ENCODE measurements at regions not wholly inside any gene's neighbourhood (a gene's known extent, or its start where the extent isn't known, plus 50 kb on each side); places are given as distances from the start of the nearest gene placed in this dataset.

- Histone ChIP-seq H4K20me1 (ENCODE audit: insufficient read depth, low read length) (no peaks in the 10 kb centered on the region), H3K27me3 (ENCODE audit: control insufficient read depth in 1 of 2, insufficient read depth in 2 of 2, low read length in 2 of 2) (no peaks in the 10 kb centered on the region), H3K4me3 (replicated peaks in 1 of 3; ENCODE audit: insufficient read depth in 1 of 3, low read depth in 2 of 3, low read length in 3 of 3) (no peak overlapping the region), H3K79me2 (ENCODE audit: insufficient read depth, low read length) (no peaks in the 10 kb centered on the region), H3K27ac (ENCODE audit: extremely low read length, insufficient read depth, low read length) (no peak overlapping the region), H3K9me3 (ENCODE audit: low read length) (0 out of 2 replicates have a peak, but pooled peaks cover 15% of the 10 kb centered on the region), H3K4me2 (ENCODE audit: low read depth, low read length) (no peak overlapping the region), H3K9ac (ENCODE audit: insufficient read depth, low read depth, low read length) (no peak overlapping the region), H3K4me1 (ENCODE audit: insufficient read depth, low read length) (no peaks in the 10 kb centered on the region), H2AFZ (ENCODE audit: low read length) (no peak overlapping the region), H3K36me3 (replicated peaks in 1 of 2; ENCODE audit: control insufficient read depth in 1 of 2, insufficient read depth in 2 of 2, low read length in 2 of 2) (no peaks in the 10 kb centered on the region)
- no peak for FAIRE-seq
- no peak for ATAC-seq
- no TSS peak for BruUV-seq (replicated peaks)
- intact Hi-C loops (cut with micrococcal nuclease; ENCODE audit: unreplicated experiment): no loop called here
- TF ChIP-seq MXI1 (IDR thresholded peaks at IDR 0.05; ENCODE audit: borderline replicate concordance, low read depth, low read length): no peak
- TF ChIP-seq ZNF709 (CRISPR knock-in tag; IDR thresholded peaks at IDR 0.05): no peak
- TF ChIP-seq ZNF230 (CRISPR knock-in tag; IDR thresholded peaks at IDR 0.05): no peak
- TF ChIP-seq ARNT (IDR thresholded peaks at IDR 0.05): no peak
- TF ChIP-seq, protein P1, sequence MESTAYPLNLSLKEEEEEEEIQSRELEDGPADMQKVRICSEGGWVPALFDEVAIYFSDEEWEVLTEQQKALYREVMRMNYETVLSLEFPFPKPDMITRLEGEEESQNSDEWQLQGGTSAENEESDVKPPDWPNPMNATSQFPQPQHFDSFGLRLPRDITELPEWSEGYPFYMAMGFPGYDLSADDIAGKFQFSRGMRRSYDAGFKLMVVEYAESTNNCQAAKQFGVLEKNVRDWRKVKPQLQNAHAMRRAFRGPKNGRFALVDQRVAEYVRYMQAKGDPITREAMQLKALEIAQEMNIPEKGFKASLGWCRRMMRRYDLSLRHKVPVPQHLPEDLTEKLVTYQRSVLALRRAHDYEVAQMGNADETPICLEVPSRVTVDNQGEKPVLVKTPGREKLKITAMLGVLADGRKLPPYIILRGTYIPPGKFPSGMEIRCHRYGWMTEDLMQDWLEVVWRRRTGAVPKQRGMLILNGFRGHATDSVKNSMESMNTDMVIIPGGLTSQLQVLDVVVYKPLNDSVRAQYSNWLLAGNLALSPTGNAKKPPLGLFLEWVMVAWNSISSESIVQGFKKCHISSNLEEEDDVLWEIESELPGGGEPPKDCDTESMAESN (CRISPR knock-in tag; conservative IDR thresholded peaks at IDR 0.05): no peak
- TF ChIP-seq, protein P2, sequence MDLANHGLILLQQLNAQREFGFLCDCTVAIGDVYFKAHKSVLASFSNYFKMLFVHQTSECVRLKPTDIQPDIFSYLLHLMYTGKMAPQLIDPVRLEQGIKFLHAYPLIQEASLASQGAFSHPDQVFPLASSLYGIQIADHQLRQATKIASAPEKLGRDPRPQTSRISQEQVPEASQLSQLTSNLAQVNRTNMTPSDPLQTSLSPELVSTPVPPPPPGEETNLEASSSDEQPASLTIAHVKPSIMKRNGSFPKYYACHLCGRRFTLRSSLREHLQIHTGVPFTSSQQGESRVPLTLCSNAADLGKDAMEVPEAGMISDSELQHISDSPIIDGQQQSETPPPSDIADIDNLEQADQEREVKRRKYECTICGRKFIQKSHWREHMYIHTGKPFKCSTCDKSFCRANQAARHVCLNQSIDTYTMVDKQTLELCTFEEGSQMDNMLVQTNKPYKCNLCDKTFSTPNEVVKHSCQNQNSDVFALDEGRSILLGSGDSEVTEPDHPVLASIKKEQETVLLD (CRISPR knock-in tag; IDR thresholded peaks at IDR 0.05; ENCODE audit: low read depth): no peak
- TF ChIP-seq ZNF44 (CRISPR knock-in tag; IDR thresholded peaks at IDR 0.05): no peak
- in situ Hi-C loops (cut with HindIII; ENCODE audit: extremely low pct_ligation_motif_present, low pct_unique_long_range_greater_than_20kb): no loop called here
- POLR2A ChIA-PET: no interaction called here
- WGBS (ENCODE audit: low lambda C conversion rate): 0% methylated on average over 1 of the region's 1 CpG
- CTCF ChIA-PET (ENCODE audit: low intra/inter-chr PET ratio, low total read pairs): no interaction called here
- DNase-seq (ENCODE audit: low spot score): no peak
These were observed 433.2 kb upstream of the BTBD3 start for GRCh38 chr20:11484479-11484878.
